Fibroblast of gingiva (primary cell): ENCODE measurements at regions not wholly inside any gene's neighbourhood (a gene's known extent, or its start where the extent isn't known, plus 50 kb on each side); places are given as distances from the start of the nearest gene placed in this dataset.
"Not testable (repeated sequence)": the region's sequence is repeated elsewhere in the genome, so short reads cannot be mapped to it uniquely, and the experiment has no call there.

Experiments
- DNase-seq: peaks from one replicate; pipeline ENCODE4 v3.0.0-alpha.2; 2011; ENCODE audit warnings: low read depth

- no peak for DNase-seq
Measured at GRCh38 chr6:76982476-76983199, 480.7 kb downstream of the HTR1B start.

- no peak for DNase-seq
Measured at GRCh38 chr6:76972474-76972873, 490.8 kb downstream of the HTR1B start.

GRCh38 chr6:76959177-76959576, 504.1 kb downstream of the HTR1B start:
- DNase-seq, result not testable (repeated sequence)

DNA sequence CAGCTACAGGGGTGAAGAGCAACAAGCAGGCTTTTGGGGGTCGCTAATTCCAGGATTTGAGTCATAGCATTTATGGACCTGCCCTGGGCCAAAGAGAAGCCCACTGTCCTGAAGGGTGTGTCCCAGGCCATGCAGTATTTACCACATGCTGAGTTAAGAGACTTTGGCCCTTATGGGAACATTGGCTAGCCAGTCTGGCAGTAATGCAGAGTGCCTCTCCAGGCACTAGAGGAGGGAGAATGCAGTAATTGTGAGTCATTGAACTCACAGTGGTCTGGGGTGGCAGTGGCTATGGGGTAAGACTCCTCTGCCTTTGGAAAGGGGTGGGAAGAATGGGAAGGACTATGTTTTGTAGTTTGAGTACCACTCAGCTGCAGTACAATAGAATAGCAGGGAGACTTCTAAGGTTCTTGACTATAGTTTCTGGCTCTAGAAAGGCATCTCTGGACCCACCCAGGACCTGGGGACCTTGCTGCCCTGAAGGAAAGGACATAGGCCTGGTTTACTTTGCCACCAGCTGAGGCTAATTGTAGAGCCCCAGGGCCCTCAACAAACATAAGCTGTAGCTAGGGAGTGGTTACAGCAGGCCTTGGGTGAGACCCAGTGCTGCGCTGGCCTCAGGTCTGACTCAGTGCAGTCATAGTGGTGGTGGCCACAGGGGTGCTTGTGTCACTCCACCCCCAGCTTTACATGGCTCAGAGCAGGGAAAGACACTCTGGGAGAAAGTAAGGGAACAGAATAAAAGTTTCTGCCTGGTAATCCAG, 520.9 kb downstream of the HTR1B start:
- no peak for DNase-seq

DNA sequence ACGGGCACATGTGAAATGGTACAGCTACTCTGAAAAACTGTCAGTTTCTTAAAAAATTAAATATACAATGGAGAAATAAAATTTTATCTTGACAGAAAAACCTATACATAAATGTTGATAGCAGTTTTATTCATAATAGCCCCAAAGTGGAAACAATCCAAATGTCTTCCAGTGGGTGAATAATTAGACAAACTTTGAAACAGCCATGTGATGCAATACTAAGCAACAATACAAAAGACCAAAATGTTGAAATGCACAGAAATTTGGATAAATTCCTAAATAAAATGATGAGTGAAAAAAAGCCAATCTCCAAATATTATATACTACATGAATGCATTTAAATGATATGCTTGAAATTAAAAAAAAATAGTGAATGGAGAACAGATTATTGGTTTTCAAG, 523.1 kb downstream of the HTR1B start:
- no peak for DNase-seq

- DNase-seq, result no peak
Measured at GRCh38 chr6:76914737-76915136, 548.6 kb downstream of the HTR1B start.

GRCh38 chr6:76905541-76905940, 557.8 kb downstream of the HTR1B start:
- not testable (repeated sequence) for DNase-seq

GRCh38 chr6:76892542-76892941, 570.7 kb downstream of the HTR1B start:
- DNase-seq, result no peak

- DNase-seq, result no peak
Measured at GRCh38 chr6:76888351-76888750, 574.9 kb downstream of the HTR1B start.

DNA sequence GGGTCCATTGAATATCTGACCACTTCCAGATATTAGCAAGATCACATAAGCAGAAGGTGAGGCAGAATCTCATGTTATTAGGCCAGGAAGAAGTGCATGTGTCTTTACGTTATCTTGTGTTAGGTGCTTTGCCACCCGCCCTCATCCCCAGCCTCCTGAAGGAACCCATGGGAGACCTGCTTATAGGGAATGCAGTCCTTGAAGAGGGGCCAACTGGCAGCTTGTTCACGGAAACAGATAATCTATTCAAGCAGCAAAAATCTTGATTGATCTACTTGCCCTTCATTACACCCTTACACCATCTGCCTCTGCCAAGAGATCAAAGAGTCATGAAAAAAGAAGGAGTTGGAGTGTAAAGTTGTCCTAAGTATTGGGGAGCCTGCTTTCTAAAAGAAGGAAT, 576.4 kb downstream of the HTR1B start:
- no peak for DNase-seq

DNA sequence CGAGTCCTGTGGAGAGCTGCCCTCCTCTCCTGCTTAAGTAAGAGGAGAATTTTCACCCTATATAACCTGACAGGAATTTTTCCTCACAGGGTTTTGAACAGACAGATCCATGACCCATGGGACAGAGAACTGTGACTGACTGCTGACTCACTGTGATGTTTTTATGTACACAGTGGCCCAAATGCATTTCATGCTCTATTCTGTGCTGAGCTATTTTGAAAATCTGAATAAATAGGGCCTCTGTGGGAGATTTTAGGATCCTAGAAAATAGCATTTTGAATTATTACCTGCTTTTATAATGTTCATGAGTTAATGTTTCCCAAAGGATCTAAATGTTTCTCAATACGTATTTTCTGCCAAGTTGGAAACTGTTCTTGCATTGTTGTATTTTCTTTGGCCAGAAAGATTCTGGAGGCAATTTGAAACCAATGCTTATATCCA, 577.4 kb downstream of the HTR1B start:
- DNase-seq, result no peak

DNA sequence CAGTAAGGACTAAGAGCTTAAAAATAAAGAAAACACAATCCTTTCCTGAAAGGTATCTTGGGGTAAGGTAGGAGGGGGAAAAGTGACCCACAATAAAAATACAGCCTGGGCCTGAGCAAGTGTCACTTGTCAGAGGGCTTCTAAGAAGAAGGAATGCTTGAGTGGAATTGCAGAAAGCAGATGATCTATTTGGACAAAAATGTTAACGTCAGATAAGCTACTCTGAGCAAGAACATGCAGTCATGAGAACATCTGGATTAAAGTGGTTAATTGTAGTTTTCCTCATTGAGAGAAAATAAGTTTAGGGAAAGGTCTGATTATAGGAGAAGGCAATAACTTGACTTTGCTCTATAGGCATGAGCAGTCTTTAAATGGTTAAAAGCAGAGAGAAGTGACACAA, 581.9 kb downstream of the HTR1B start:
- DNase-seq, result no peak

DNA sequence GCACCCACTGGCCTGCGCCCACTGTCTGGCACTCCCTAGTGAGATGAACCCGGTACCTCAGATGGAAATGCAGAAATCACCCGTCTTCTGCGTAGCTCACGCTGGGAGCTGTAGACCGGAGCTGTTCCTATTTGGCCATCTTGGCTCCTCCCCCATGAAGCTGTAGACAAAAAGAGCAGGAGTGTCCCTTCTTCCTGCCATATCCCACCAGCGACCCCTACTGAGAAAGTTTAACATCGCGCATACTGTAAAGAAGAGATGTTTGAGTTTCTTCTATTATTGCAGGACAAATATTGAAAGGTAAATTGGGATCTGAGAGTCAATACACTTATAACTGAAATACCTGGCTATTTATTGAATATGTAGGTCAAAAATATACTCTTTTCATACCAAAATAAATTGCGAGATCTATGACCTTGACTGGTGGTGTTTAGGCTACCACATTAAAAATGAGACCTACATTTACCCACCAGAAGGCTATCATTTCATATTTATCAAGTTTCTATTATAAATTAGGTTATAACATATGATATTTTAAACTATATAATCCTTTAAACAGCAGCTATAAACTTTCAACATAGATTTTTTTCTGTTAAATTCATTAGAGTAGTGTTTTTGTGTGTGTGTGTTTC, 586.3 kb downstream of the HTR1B start:
- no peak for DNase-seq

GRCh38 chr6:76876430-76876829, 586.9 kb downstream of the HTR1B start:
- not testable (repeated sequence) for DNase-seq

- no peak for DNase-seq
Measured at GRCh38 chr6:76867182-76867581, 596.1 kb downstream of the HTR1B start.

GRCh38 chr6:76866091-76866915, 597.0 kb downstream of the HTR1B start:
- no peak for DNase-seq

DNA sequence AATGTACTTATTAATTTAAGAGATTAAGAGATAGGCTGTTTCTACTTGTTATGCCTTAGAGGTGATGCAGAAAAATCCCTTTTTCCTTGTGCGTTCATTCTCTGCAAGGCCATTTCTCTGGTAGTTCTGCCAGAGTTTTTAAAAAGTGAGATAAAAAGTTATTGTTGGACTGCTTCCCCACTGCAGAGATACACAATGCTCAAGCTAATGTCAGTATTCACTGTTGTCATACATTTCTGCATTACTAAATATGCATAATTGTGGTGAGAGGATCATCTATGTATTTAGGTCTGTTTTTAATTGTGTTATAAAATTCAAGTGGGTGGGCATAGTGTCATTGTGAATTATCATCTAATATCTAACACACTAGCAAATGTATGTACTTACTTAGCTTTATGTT, 600.4 kb downstream of the HTR1B start:
- no peak for DNase-seq

GRCh38 chr6:76861403-76861802, 601.9 kb downstream of the HTR1B start:
- no peak for DNase-seq

DNA sequence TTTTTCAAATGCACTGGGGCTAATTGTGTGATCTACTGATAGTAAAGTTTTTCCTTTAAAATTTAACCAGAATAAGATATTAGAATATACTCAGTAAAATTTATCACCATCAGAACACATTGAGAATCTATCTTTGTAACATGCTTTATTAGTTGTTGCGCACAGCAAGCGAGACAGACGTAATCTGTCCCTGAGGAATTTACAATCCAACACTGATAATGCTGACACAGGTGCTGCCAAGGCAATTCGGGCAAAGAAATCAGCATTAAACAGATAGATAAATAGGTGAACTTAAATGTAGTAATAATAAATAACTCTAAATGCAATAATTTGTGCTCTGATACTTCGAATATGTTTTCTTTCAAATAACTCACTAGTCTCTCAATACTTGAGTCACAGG, 607.2 kb downstream of the HTR1B start:
- DNase-seq, result no peak

DNA sequence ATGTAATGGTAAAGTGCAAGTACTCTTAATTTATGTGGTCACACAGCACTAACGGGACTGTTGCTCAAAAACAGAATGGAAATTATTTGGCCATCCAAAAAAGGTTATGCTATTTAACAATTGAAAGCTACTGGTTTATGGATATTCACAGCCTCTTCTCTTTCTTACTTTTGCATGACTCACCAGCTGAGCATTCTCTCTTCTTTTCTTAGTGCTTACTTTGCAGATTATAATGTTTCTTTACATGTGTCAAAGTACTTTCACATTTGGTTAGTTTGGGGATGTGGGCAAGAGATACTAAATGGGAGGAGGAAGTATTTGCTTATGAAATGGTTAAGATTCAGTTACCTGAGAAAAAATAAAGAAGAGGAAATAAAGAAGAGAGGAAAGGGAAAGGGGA, 610.5 kb downstream of the HTR1B start:
- DNase-seq, result no peak

DNA sequence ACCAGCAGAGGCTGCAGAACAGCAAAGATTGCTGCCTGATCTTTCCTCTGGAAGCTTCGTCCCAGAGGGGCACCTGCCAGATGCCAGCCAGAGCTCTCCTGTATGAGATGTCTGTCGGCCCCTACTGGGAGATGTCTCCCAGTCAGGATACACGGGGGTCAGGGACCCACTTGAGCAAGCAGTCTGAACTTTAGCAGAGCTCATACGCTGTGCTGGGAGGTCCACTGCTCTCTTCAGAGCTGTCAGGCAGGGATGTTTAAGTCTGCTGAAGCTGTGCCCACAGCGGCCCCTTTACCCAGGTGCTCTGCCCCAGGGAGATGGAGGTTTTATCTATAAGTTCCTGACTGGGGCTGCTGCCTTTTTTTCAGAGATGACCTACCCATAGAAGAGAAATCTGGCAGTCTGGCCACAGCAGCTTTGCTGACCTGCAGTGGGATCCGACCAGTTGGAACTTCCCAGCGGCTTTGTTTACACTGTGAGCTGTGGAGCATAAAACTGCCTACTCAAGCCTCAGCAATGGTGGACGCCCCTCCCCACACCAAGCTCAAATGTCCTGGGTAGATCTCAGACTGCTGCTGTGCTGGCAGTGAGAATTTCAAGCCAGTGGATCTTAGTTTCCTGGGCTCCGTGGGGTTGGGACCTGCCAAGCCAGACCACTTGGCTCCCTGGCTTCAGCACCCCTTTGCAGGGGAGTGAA, 613.9 kb downstream of the HTR1B start:
- DNase-seq, result not testable (repeated sequence)
